Islet of Langerhans (tissue), 1 donor: ENCODE measurements at regions not wholly inside any gene's neighbourhood (a gene's known extent, or its start where the extent isn't known, plus 50 kb on each side); places are given as distances from the start of the nearest gene placed in this dataset.

Experiments
- FAIRE-seq: peaks from one replicate; lab custom pipeline; 2011; peaks lifted over from hg19 to GRCh38; lab: Jason Lieb, UNC

GRCh38 chr9:108095496-108095895 lies 605.9 kb upstream of the KLF4 start:
- no peak for FAIRE-seq

GRCh38 chr9:108094676-108094993 lies 605.1 kb upstream of the KLF4 start:
- FAIRE-seq: no peak

- no peak for FAIRE-seq
Observed at GRCh38 chr9:108093773-108094675, 604.5 kb upstream of the KLF4 start.

- FAIRE-seq: no peak
Observed at GRCh38 chr9:108088916-108089315, 599.3 kb upstream of the KLF4 start.

- no peak for FAIRE-seq
Observed at GRCh38 chr9:108087781-108088180, 598.2 kb upstream of the KLF4 start.

- no peak for FAIRE-seq
Observed at GRCh38 chr9:108086624-108087023, 597.1 kb upstream of the KLF4 start.

GRCh38 chr9:108085294-108085693 lies 595.7 kb upstream of the KLF4 start:
- FAIRE-seq: no peak

- FAIRE-seq: no peak
Observed at GRCh38 chr9:108083796-108084352, 594.3 kb upstream of the KLF4 start.

GRCh38 chr9:108083160-108083750 lies 593.7 kb upstream of the KLF4 start:
- no peak for FAIRE-seq

GRCh38 chr9:108081112-108081511 lies 591.5 kb upstream of the KLF4 start:
- FAIRE-seq: no peak

- FAIRE-seq: no peak
Observed at GRCh38 chr9:108080285-108080684, 590.7 kb upstream of the KLF4 start.

GRCh38 chr9:108078811-108079210 lies 589.2 kb upstream of the KLF4 start:
- FAIRE-seq: no peak

GRCh38 chr9:108078375-108078774 lies 588.8 kb upstream of the KLF4 start:
- no peak for FAIRE-seq

- no peak for FAIRE-seq
Observed at GRCh38 chr9:108077556-108077955, 588.0 kb upstream of the KLF4 start.

- FAIRE-seq: no peak
Observed at GRCh38 chr9:108074900-108075299, 585.3 kb upstream of the KLF4 start.

- FAIRE-seq: no peak
Observed at GRCh38 chr9:108073823-108074222, 584.3 kb upstream of the KLF4 start.

- no peak for FAIRE-seq
Observed at GRCh38 chr9:108072740-108073139, 583.2 kb upstream of the KLF4 start.

- FAIRE-seq: no peak
Observed at GRCh38 chr9:108070861-108071260, 581.3 kb upstream of the KLF4 start.

GRCh38 chr9:108069991-108070390 lies 580.4 kb upstream of the KLF4 start:
- no peak for FAIRE-seq

GRCh38 chr9:108062680-108063079 lies 573.1 kb upstream of the KLF4 start:
- FAIRE-seq: no peak

GRCh38 chr9:108060175-108060574 lies 570.6 kb upstream of the KLF4 start:
- no peak for FAIRE-seq

- no peak for FAIRE-seq
Observed at GRCh38 chr9:108058135-108058814, 568.7 kb upstream of the KLF4 start.
